ENCODE measurements at regions not wholly inside any gene's neighbourhood (a gene's known extent, or its start where the extent isn't known, plus 50 kb on each side); places are given as distances from the start of the nearest gene placed in this dataset.

- TF ChIP-seq CTCF (IDR thresholded peaks at IDR 0.05; ENCODE audit: low read depth, low read length) = no peak
- TF ChIP-seq EZH2phosphoT487 (IDR thresholded peaks at IDR 0.05; ENCODE audit: low read depth) = no peak
Measured at GRCh38 chr15:98525661-98526001, 122.7 kb upstream of the IGF1R start.

Measured in OCI-LY3 (cell line).